T-helper 1 cell treated with Interleukin-12 subunit alpha and Interleukin-12 subunit beta and Interleukin-4 antibody, amounts not matched to agents 30 μg/mL and 1 μg/mL, for 36 hours (primary cell): ENCODE measurements at regions not wholly inside any gene's neighbourhood (a gene's known extent, or its start where the extent isn't known, plus 50 kb on each side); places are given as distances from the start of the nearest gene placed in this dataset.

Experiments
- H3K27ac Mint-ChIP-seq: one replicate; pipeline ENCODE4 v1.8.0; 2021; ENCODE audit warnings: mild to moderate bottlenecking, mixed read lengths
- H3K27me3 Mint-ChIP-seq: one replicate; pipeline ENCODE4 v1.8.0; 2021; ENCODE audit warnings: low read depth, mixed read lengths
- H3K36me3 Mint-ChIP-seq: one replicate; pipeline ENCODE4 v1.8.0; 2021; ENCODE audit warnings: low read depth, mixed read lengths
- H3K4me1 Mint-ChIP-seq: one replicate; pipeline ENCODE4 v1.8.0; 2021; ENCODE audit warnings: low read depth, mixed read lengths
- H3K4me3 Mint-ChIP-seq: one replicate; pipeline ENCODE4 v1.8.0; 2021; ENCODE audit warnings: mild to moderate bottlenecking, moderate library complexity, mixed read lengths
- H3K9me3 Mint-ChIP-seq: one replicate; pipeline ENCODE4 v1.8.0; 2021; ENCODE audit warnings: mixed read lengths

- Mint-ChIP-seq H3K4me1 (peaks cover 5% of the 10 kb centered on the region), H3K27ac (no peak overlapping the region), H3K4me3 (no peak overlapping the region), H3K27me3 (no peaks in the 10 kb centered on the region), H3K9me3 (no peaks in the 10 kb centered on the region), H3K36me3 (peaks cover 2% of the 10 kb centered on the region)
Observed at GRCh38 chr12:89023936-89024335, 328.4 kb downstream of the DUSP6 start.

GRCh38 chr12:89020689-89021088 is 331.6 kb downstream of the DUSP6 start:
- peaks cover 6% of the 10 kb centered on the region for H3K27me3 Mint-ChIP-seq

DNA sequence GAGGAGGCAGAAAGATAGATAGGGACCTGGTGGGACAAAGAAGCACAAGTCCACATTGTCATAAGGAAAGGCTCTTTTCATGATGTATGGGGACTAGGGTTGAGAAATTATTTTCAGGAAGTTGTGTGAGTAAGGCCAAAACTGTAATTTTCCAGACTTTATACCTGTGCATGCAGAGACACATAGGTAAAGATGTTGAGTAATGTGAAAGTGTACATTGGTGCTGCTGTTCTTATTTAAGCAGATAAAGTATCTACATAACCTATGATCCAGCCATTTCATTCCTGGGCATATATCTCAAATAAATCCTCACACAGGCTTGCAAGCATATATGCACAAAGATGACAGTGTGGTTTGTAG is 332.2 kb downstream of the DUSP6 start:
- H3K27ac Mint-ChIP-seq, result no peak overlapping the region
- no peak overlapping the region for H3K4me3 Mint-ChIP-seq
- peaks cover 8% of the 10 kb centered on the region for H3K4me1 Mint-ChIP-seq
- peaks cover 9% of the 10 kb centered on the region for H3K27me3 Mint-ChIP-seq
- no peaks in the 10 kb centered on the region for H3K9me3 Mint-ChIP-seq
- peaks cover 2% of the 10 kb centered on the region for H3K36me3 Mint-ChIP-seq

More at GRCh38 chr12:89020689-89021088, 331.6 kb downstream of the DUSP6 start:
- H3K9me3 Mint-ChIP-seq, result no peaks in the 10 kb centered on the region
- H3K4me3 Mint-ChIP-seq, result no peak overlapping the region
- H3K4me1 Mint-ChIP-seq, result peaks cover 8% of the 10 kb centered on the region
- no peak overlapping the region for H3K27ac Mint-ChIP-seq
- H3K36me3 Mint-ChIP-seq, result peaks cover 2% of the 10 kb centered on the region

DNA sequence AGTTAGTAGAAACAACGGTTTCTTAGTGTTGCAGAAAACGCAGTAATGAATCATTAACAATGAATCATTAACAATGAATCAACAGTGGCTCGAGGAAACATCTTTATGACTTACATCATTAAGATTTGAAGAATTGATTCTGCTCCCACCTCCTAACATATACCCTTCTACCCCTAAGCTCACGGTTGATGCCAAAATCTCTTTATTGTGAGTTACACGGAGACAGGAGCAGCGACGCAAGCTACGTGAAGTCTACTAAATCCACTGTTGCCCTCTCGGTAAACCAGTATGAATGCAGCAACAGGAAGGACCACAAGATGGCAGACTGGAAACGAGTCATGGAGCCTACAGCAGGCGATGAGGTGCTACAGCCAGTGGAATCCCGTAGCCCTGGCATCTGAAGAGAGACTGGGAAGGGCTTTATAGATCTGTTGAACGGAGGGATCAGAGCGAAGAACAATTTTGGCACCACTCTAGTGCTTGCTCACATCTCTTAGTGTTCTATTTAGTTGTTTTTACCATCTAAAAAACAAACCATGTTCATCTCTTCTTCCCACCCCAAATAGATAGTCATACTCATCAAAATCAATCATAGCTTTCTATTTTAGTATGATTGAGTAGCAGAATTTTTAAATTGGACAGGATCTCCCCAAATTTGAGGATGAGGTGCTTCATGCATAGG is 332.7 kb downstream of the DUSP6 start:
- H3K27ac Mint-ChIP-seq, result no peak overlapping the region
- H3K27me3 Mint-ChIP-seq, result peaks cover 11% of the 10 kb centered on the region
- no peak overlapping the region for H3K4me3 Mint-ChIP-seq
- H3K9me3 Mint-ChIP-seq, result no peaks in the 10 kb centered on the region
- peaks cover 2% of the 10 kb centered on the region for H3K36me3 Mint-ChIP-seq
- peaks cover 8% of the 10 kb centered on the region for H3K4me1 Mint-ChIP-seq

GRCh38 chr12:89016970-89017778 is 335.1 kb downstream of the DUSP6 start:
- H3K4me1 Mint-ChIP-seq, result peaks cover 7% of the 10 kb centered on the region
- no peaks in the 10 kb centered on the region for H3K9me3 Mint-ChIP-seq
- H3K27me3 Mint-ChIP-seq, result peaks cover 31% of the 10 kb centered on the region
- peak overlapping the region; percentile 11 for H3K27ac Mint-ChIP-seq
- H3K36me3 Mint-ChIP-seq, result peaks cover 2% of the 10 kb centered on the region
- H3K4me3 Mint-ChIP-seq, result no peak overlapping the region

GRCh38 chr12:89015419-89015818 is 336.9 kb downstream of the DUSP6 start:
- no peak overlapping the region for H3K27ac Mint-ChIP-seq
- H3K9me3 Mint-ChIP-seq, result no peaks in the 10 kb centered on the region
- H3K4me1 Mint-ChIP-seq, result peaks cover 4% of the 10 kb centered on the region
- H3K27me3 Mint-ChIP-seq, result peaks cover 35% of the 10 kb centered on the region
- no peaks in the 10 kb centered on the region for H3K36me3 Mint-ChIP-seq
- H3K4me3 Mint-ChIP-seq, result no peak overlapping the region

- Mint-ChIP-seq H3K4me1 (no peaks in the 10 kb centered on the region), H3K36me3 (no peaks in the 10 kb centered on the region), H3K27me3 (peaks cover 33% of the 10 kb centered on the region), H3K9me3 (no peaks in the 10 kb centered on the region), H3K27ac (no peak overlapping the region), H3K4me3 (no peak overlapping the region)
Observed at GRCh38 chr12:88998421-88998820, 353.9 kb downstream of the DUSP6 start.

DNA sequence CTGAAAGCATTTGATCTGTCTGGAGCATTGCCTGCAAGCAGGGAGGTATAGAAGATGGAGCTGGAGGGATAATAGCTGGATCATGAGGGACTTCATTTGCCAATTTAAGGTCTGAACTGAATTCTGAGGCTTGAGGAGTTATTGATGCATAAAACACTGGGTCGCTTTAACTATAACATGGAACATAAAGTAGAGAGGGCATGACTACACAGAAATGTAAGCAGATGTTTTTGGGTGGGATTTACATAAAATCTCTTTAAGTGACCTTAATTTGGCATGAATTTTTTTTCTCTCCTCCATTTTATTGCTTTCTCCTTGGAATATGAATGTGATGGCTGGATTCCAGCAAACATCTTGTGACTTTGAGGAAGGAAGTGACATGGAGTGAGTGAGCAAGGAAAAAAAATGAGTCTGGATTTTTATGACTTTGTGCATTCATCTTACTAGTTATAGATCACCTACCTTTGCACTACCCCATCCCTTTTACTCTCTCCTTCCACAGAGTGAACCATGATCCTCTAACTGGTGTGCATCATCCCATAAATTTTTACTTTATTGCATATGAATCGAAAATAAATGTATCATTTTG is 356.0 kb downstream of the DUSP6 start:
- no peaks in the 10 kb centered on the region for H3K4me1 Mint-ChIP-seq
- H3K9me3 Mint-ChIP-seq, result no peaks in the 10 kb centered on the region
- peaks cover 32% of the 10 kb centered on the region for H3K27me3 Mint-ChIP-seq
- no peak overlapping the region for H3K4me3 Mint-ChIP-seq
- no peak overlapping the region for H3K27ac Mint-ChIP-seq
- no peaks in the 10 kb centered on the region for H3K36me3 Mint-ChIP-seq

DNA sequence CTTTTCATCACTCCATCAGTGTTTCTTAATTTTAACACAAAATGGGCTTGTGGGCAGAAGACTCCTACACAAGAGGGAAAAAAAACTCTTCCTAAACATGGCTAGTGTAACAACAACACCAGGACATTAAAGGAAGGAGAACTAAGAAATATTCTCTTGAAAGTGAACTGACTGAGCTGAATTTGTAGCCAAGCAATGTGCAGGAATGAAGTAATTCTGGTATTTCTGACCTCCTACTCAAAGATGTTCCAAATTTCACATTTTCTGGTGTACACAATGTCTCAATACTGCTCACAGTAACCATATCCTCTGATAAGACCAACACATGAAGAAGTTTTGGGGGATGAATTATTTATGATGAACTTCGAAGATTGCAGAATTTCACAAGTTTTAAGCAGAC is 357.3 kb downstream of the DUSP6 start:
- Mint-ChIP-seq H3K4me3 (no peak overlapping the region), H3K36me3 (no peaks in the 10 kb centered on the region), H3K27ac (no peak overlapping the region), H3K9me3 (no peaks in the 10 kb centered on the region), H3K27me3 (peaks cover 29% of the 10 kb centered on the region), H3K4me1 (no peaks in the 10 kb centered on the region)

GRCh38 chr12:88994537-88994936 is 357.8 kb downstream of the DUSP6 start:
- peaks cover 24% of the 10 kb centered on the region for H3K27me3 Mint-ChIP-seq
- H3K4me3 Mint-ChIP-seq, result no peak overlapping the region
- no peaks in the 10 kb centered on the region for H3K9me3 Mint-ChIP-seq
- H3K27ac Mint-ChIP-seq, result no peak overlapping the region
- H3K4me1 Mint-ChIP-seq, result no peaks in the 10 kb centered on the region
- no peaks in the 10 kb centered on the region for H3K36me3 Mint-ChIP-seq

GRCh38 chr12:88993651-88994050 is 358.6 kb downstream of the DUSP6 start:
- peaks cover 22% of the 10 kb centered on the region for H3K27me3 Mint-ChIP-seq
- no peak overlapping the region for H3K4me3 Mint-ChIP-seq
- no peak overlapping the region for H3K27ac Mint-ChIP-seq
- H3K9me3 Mint-ChIP-seq, result no peaks in the 10 kb centered on the region
- no peaks in the 10 kb centered on the region for H3K36me3 Mint-ChIP-seq
- no peaks in the 10 kb centered on the region for H3K4me1 Mint-ChIP-seq

DNA sequence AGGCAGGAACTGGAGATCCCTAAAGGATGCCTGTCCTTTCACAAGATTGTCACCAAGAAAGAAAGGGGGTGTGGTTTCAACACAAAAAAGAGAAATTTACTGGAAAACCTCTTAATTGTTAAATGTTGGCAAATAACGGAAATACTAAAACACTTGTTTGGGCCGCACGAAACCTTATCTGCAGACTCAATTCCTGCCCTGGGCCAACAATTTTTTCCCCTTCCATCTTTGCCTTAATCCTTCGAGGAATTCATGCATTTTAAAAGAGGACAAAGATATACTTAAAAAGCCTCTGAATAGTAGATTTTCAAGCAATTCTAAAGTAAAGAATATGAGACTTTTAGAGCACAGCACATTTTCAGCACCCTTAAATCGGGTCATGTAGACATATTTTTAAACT is 366.2 kb downstream of the DUSP6 start:
- no peaks in the 10 kb centered on the region for H3K9me3 Mint-ChIP-seq

DNA sequence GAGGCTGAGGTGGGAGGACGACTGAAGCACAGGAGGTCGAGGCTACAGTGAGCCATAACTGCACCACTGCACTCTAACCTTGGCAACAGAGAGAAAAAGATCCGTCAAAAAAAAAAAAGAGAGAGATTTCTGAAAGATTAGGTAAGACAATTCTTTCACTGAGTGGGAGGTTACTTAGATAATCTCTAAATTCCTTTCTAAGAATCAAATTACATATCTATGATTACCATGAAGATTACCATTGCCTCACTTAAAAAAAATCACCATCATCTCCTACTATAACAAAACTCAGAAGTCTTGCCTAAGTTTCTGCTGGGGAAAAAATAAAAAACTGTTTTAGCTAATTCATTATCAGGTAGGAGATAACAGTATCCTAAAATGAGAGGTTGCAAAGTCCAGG is 366.7 kb downstream of the DUSP6 start:
- H3K9me3 Mint-ChIP-seq, result no peaks in the 10 kb centered on the region
- H3K27me3 Mint-ChIP-seq, result peaks cover 34% of the 10 kb centered on the region
- no peak overlapping the region for H3K4me3 Mint-ChIP-seq
- no peaks in the 10 kb centered on the region for H3K36me3 Mint-ChIP-seq
- H3K4me1 Mint-ChIP-seq, result no peaks in the 10 kb centered on the region
- no peak overlapping the region for H3K27ac Mint-ChIP-seq

More for the DNA sequence above, 366.2 kb downstream of the DUSP6 start:
- Mint-ChIP-seq H3K27me3 (peaks cover 36% of the 10 kb centered on the region), H3K36me3 (no peaks in the 10 kb centered on the region), H3K4me1 (no peaks in the 10 kb centered on the region), H3K27ac (no peak overlapping the region), H3K4me3 (no peak overlapping the region)

DNA sequence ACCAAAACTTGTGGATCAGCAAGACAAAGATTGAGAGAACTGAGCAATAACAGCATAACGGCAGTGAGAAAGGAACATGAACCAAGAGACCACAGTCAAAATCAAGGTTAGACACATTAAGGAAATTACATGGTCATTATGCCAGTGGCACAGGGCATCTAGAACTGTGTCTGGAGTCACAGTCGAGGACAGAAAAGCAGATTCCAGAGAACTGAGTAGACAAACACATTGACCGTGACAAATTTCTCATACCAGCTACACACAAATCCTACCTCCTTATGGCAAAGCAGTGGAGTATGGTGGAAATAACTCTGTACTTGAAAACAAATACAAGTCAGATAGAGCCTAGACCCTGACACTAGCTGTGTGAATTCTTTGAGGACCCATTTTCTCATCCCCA is 367.3 kb downstream of the DUSP6 start:
- no peaks in the 10 kb centered on the region for H3K36me3 Mint-ChIP-seq
- H3K27ac Mint-ChIP-seq, result no peak overlapping the region
- no peaks in the 10 kb centered on the region for H3K9me3 Mint-ChIP-seq
- no peak overlapping the region for H3K4me3 Mint-ChIP-seq
- peaks cover 34% of the 10 kb centered on the region for H3K27me3 Mint-ChIP-seq
- H3K4me1 Mint-ChIP-seq, result no peaks in the 10 kb centered on the region

DNA sequence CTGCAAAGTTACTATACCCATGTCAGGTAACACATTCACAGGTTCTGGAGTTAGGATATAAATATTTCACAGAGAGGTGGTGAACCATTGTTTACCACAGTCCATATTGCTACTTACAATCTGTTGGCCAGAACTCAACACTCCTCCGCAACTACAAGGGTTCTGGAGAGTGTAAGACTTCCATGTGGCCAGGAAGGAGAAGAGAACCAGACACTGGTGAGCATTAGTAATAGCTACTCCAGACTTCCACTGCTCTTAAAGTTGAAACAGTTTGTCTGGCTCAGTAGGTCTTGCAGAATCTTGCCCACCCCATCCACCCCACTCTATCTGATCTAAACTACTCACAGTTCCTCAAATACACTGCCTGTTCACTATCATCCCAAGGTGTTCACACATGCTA is 369.6 kb downstream of the DUSP6 start:
- peaks cover 30% of the 10 kb centered on the region for H3K27me3 Mint-ChIP-seq
- no peaks in the 10 kb centered on the region for H3K36me3 Mint-ChIP-seq
- H3K4me1 Mint-ChIP-seq, result no peaks in the 10 kb centered on the region
- H3K9me3 Mint-ChIP-seq, result no peaks in the 10 kb centered on the region
- no peak overlapping the region for H3K4me3 Mint-ChIP-seq
- no peak overlapping the region for H3K27ac Mint-ChIP-seq
